ENCODE measurements at regions not wholly inside any gene's neighbourhood (a gene's known extent, or its start where the extent isn't known, plus 50 kb on each side); places are given as distances from the start of the nearest gene placed in this dataset.

DNA sequence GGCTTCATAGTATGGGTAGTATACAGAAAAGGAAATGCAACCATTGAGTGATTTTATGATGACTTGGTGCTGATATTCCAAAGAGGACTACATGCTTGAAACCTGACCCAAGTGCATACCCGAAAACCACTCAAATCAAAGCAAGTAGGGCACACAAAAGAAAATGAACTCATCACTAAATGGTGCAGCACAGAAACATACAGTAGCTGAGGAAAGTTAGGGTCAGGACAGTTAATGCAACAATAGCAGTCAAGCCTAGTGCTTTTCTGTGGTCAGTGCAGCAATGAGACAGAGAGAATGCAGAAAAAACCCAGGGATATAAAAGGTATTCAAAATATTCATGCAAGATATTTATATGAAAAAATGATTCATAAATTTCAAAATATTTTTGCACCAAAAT lies 711.1 kb downstream of the EPHA7 start:
- no peaks in the 10 kb centered on the region for H3K9me3 ChIP-seq (ENCODE audit: control insufficient read depth in 4 of 4, insufficient read depth in 3 of 4, low read length in 3 of 4)
- H3K27ac ChIP-seq (ENCODE audit: low read depth in 1 of 2, low read length in 1 of 2), result no peak overlapping the region
- no peak overlapping the region for H3K9ac ChIP-seq (ENCODE audit: insufficient read depth in 1 of 2, low read length in 2 of 2)
- ATAC-seq (ENCODE audit: insufficient read depth, low FRiP score), result no peak
- no peak overlapping the region for H3K4me3 ChIP-seq
- no peak for DNase-seq
- H3K4me1 ChIP-seq (ENCODE audit: control insufficient read depth in 5 of 5, insufficient read depth in 5 of 5, low read length in 5 of 5), result no peaks in the 10 kb centered on the region
- H3K27me3 ChIP-seq (ENCODE audit: control insufficient read depth in 3 of 3, insufficient read depth in 3 of 3, low read length in 2 of 3), result no peaks in the 10 kb centered on the region
- TF ChIP-seq, protein P1, sequence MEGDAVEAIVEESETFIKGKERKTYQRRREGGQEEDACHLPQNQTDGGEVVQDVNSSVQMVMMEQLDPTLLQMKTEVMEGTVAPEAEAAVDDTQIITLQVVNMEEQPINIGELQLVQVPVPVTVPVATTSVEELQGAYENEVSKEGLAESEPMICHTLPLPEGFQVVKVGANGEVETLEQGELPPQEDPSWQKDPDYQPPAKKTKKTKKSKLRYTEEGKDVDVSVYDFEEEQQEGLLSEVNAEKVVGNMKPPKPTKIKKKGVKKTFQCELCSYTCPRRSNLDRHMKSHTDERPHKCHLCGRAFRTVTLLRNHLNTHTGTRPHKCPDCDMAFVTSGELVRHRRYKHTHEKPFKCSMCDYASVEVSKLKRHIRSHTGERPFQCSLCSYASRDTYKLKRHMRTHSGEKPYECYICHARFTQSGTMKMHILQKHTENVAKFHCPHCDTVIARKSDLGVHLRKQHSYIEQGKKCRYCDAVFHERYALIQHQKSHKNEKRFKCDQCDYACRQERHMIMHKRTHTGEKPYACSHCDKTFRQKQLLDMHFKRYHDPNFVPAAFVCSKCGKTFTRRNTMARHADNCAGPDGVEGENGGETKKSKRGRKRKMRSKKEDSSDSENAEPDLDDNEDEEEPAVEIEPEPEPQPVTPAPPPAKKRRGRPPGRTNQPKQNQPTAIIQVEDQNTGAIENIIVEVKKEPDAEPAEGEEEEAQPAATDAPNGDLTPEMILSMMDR (IDR thresholded peaks at IDR 0.05; ENCODE audit: control extremely low read depth, extremely low read depth), result no peak
- 77 to 100% methylated on average over 1 of the region's 1 CpG for WGBS, 2 donors
- H3K36me3 ChIP-seq (ENCODE audit: control insufficient read depth in 4 of 4, insufficient read depth in 4 of 4, low read length in 4 of 4), result no peaks in the 10 kb centered on the region

DNA sequence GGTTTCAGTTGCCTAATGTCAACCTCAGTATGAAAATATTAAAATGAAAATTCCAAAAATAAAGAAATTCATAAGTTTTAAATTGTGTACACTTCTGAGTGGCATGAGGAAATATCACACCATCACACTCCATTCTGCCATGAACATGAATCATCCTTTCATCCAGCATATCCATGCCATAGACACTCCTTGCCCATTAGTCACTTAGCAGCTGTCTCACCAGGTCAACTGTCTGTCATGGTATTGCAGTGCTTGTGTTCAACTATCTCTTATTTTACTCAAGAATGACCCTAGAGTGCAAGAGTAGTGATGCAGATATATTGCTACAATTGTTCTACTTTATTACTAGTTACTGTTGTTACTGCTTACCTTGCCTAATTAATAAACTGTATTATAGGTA lies 712.4 kb downstream of the EPHA7 start:
- ATAC-seq (ENCODE audit: insufficient read depth, low FRiP score), result no peak
- H3K27ac ChIP-seq (ENCODE audit: low read depth in 1 of 2, low read length in 1 of 2), result no peak overlapping the region
- no peak overlapping the region for H3K4me3 ChIP-seq
- H3K27me3 ChIP-seq (ENCODE audit: control insufficient read depth in 3 of 3, insufficient read depth in 3 of 3, low read length in 2 of 3), result no peaks in the 10 kb centered on the region
- no peak for DNase-seq
- no peak overlapping the region for H3K9ac ChIP-seq (ENCODE audit: insufficient read depth in 1 of 2, low read length in 2 of 2)
- TF ChIP-seq, protein P1 (IDR thresholded peaks at IDR 0.05; ENCODE audit: control extremely low read depth, extremely low read depth), result no peak
- H3K4me1 ChIP-seq (ENCODE audit: control insufficient read depth in 5 of 5, insufficient read depth in 5 of 5, low read length in 5 of 5), result no peaks in the 10 kb centered on the region
- no peaks in the 10 kb centered on the region for H3K9me3 ChIP-seq (ENCODE audit: control insufficient read depth in 4 of 4, insufficient read depth in 3 of 4, low read length in 3 of 4)
- H3K36me3 ChIP-seq (ENCODE audit: control insufficient read depth in 4 of 4, insufficient read depth in 4 of 4, low read length in 4 of 4), result no peaks in the 10 kb centered on the region

DNA sequence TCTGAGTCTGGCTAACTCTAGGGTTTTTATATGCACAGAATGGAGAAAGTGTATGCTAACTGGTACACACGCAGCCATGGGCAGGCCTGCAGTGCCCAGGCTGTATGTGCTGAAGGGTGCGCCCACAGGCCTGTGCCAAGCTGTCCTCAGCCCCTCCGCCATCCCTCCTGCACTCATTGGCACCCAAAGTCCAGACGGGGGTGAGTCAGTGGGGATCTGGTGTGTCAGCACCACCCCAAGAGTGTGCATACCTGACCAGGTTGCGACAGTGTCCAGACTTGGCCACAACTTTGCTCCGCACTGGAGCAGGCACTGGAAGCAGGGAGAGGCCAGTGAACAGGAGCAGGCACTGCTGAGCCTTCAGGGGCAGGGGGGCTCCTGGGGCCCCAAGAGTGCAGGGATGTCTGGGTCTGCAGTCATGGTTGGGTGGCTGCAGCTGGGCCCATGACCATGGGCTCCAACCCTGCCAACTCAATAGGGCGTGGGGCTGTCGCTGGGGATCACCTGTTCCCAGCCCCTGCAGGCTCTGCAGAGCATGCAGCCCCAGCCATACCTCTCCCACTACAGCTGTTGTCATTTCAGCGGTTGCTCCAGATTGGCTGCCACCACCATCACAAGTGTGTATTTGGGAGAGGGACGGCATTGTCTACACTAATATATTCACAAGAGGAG lies 717.8 kb downstream of the EPHA7 start:
- H3K27ac ChIP-seq (ENCODE audit: low read depth in 1 of 2, low read length in 1 of 2), result no peak overlapping the region
- no peak overlapping the region for H3K9ac ChIP-seq (ENCODE audit: insufficient read depth in 1 of 2, low read length in 2 of 2)
- no peaks in the 10 kb centered on the region for H3K9me3 ChIP-seq (ENCODE audit: control insufficient read depth in 4 of 4, insufficient read depth in 3 of 4, low read length in 3 of 4)
- no peak for DNase-seq
- H3K4me1 ChIP-seq (ENCODE audit: control insufficient read depth in 5 of 5, insufficient read depth in 5 of 5, low read length in 5 of 5), result no peaks in the 10 kb centered on the region
- no peak overlapping the region for H3K4me3 ChIP-seq
- no peaks in the 10 kb centered on the region for H3K27me3 ChIP-seq (ENCODE audit: control insufficient read depth in 3 of 3, insufficient read depth in 3 of 3, low read length in 2 of 3)
- 89 to 92% methylated on average over 10 of the region's 10 CpGs for WGBS, 2 donors
- TF ChIP-seq, protein P1 (IDR thresholded peaks at IDR 0.05; ENCODE audit: control extremely low read depth, extremely low read depth), result no peak
- ATAC-seq (ENCODE audit: insufficient read depth, low FRiP score), result no peak
- no peaks in the 10 kb centered on the region for H3K36me3 ChIP-seq (ENCODE audit: control insufficient read depth in 4 of 4, insufficient read depth in 4 of 4, low read length in 4 of 4)

DNA sequence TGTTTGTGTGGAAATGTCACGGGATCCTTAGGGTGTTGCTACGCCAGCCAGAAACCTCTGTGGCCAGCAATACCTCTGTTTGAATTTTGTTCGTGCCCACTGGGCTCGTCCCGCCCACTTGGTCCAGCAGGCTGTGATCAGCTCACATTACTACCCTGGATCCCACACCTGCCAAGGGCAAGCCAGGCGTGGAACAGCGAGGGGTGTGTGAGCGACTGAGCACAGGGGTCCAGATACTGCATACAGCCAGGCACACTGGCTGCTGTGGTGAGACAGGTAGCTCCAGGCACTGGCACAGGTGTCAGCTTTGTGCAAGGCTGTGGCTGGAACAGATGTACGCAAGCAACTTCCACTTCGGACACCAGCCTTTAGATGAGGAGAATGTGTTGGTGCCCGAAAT lies 718.9 kb downstream of the EPHA7 start:
- Histone ChIP-seq H3K27ac (ENCODE audit: low read depth in 1 of 2, low read length in 1 of 2) (no peak overlapping the region), H3K4me1 (ENCODE audit: control insufficient read depth in 5 of 5, insufficient read depth in 5 of 5, low read length in 5 of 5) (no peaks in the 10 kb centered on the region), H3K9me3 (ENCODE audit: control insufficient read depth in 4 of 4, insufficient read depth in 3 of 4, low read length in 3 of 4) (no peaks in the 10 kb centered on the region), H3K27me3 (ENCODE audit: control insufficient read depth in 3 of 3, insufficient read depth in 3 of 3, low read length in 2 of 3) (no peaks in the 10 kb centered on the region), H3K9ac (ENCODE audit: insufficient read depth in 1 of 2, low read length in 2 of 2) (no peak overlapping the region), H3K4me3 (no peak overlapping the region), H3K36me3 (ENCODE audit: control insufficient read depth in 4 of 4, insufficient read depth in 4 of 4, low read length in 4 of 4) (no peaks in the 10 kb centered on the region)
- 92 to 94% methylated on average over 11 of the region's 11 CpGs for WGBS, 2 donors
- ATAC-seq (ENCODE audit: insufficient read depth, low FRiP score) (no peak), DNase-seq (no peak)
- TF ChIP-seq, protein P1 (IDR thresholded peaks at IDR 0.05; ENCODE audit: control extremely low read depth, extremely low read depth), result no peak

All from lung (tissue), 11 donors.